ENCODE measurements at regions not wholly inside any gene's neighbourhood (a gene's known extent, or its start where the extent isn't known, plus 50 kb on each side); places are given as distances from the start of the nearest gene placed in this dataset.
A peak's percentile ranks its signal among the peaks of the same experiment; 100 is the strongest.

GRCh38 chr3:189486556-189486955, 144.6 kb upstream of the TP63 start:
- ChIA-PET SMC1A (ENCODE audit: uncharacterized antibody, unreplicated experiment) (interaction anchor here (0.7 to 1.5 kb wide), 4 partner anchors 9 to 481 kb away, joined by 3 to 4 read pairs (median 3); no protein-coding TSS in a partner anchor), POLR2A (no interaction called here), CTCF (no interaction called here), RAD21 (ENCODE audit: unreplicated experiment) (interaction anchor here (1.0 kb wide), 1 partner anchor 91 kb away, joined by 3 read pairs; no protein-coding TSS in a partner anchor)
- in situ Hi-C loops (cut with MboI) = no loop called here
- WGBS (ENCODE audit: insufficient coverage, insufficient replicate concordance, low lambda C conversion rate, missing lambda C conversion rate) = 48% methylated on average over 2 of the region's 2 CpGs
- H3K27ac ChIP-seq (ENCODE audit: control insufficient read depth, insufficient read depth) = no peak overlapping the region
- H3K27me3 ChIP-seq (replicated peaks in 1 of 2; ENCODE audit: control insufficient read depth in 2 of 2, insufficient read depth in 2 of 2, low read length in 1 of 2) = no peaks in the 10 kb centered on the region
- no peaks in the 10 kb centered on the region for H3K79me2 ChIP-seq (ENCODE audit: control insufficient read depth, insufficient read depth, low read length)
- no peak overlapping the region for H3K9ac ChIP-seq (ENCODE audit: control insufficient read depth, insufficient read depth, low read length)
- DNase-seq (ENCODE audit: low read depth, low spot score) (no peak), FAIRE-seq (peak; percentile 7), ATAC-seq (no peak)
- no peak overlapping the region for H3K4me2 ChIP-seq (ENCODE audit: control insufficient read depth, insufficient read depth)
- H4K20me1 ChIP-seq (ENCODE audit: control insufficient read depth, insufficient read depth) = no peaks in the 10 kb centered on the region
- intact Hi-C loops (cut with micrococcal nuclease; ENCODE audit: unreplicated experiment) = no loop called here
- H3K36me3 ChIP-seq (ENCODE audit: control insufficient read depth in 2 of 2, insufficient read depth in 2 of 2, low read length in 1 of 2) = no peaks in the 10 kb centered on the region
- no TSS peak for BruUV-seq (replicated peaks)
- TF ChIP-seq NR2C1 (IDR thresholded peaks at IDR 0.05) (no peak), ZBTB4 (CRISPR knock-in tag; IDR thresholded peaks at IDR 0.05) (no peak), BHLHE40 (IDR thresholded peaks at IDR 0.05; ENCODE audit: borderline replicate concordance in 1 of 2, low read depth in 2 of 2, low read length in 1 of 2) (no peak), MYC (IDR thresholded peaks at IDR 0.05; ENCODE audit: insufficient read depth, insufficient read length, insufficient replicate concordance, low read length, severe bottlenecking) (no peak), RAD21 (IDR thresholded peaks at IDR 0.05; ENCODE audit: insufficient read depth, low read depth, low read length) (no peak), CBX3 (IDR thresholded peaks at IDR 0.05; ENCODE audit: borderline replicate concordance, low read depth) (no peak)
- H3K4me1 ChIP-seq (ENCODE audit: control insufficient read depth, insufficient read depth, low read length) = no peaks in the 10 kb centered on the region
- no peak overlapping the region for H2AFZ ChIP-seq (ENCODE audit: control insufficient read depth, low read depth, low read length)
- H3K9me3 ChIP-seq (replicated peaks; ENCODE audit: control insufficient read depth, insufficient read depth, low read length) = no peaks in the 10 kb centered on the region
- H3K4me3 ChIP-seq = no peak overlapping the region

All from GM12878 (cell line).